Thyroid gland (tissue), 4 donors: ENCODE measurements at regions not wholly inside any gene's neighbourhood (a gene's known extent, or its start where the extent isn't known, plus 50 kb on each side); places are given as distances from the start of the nearest gene placed in this dataset.

Experiments
- POLR2A ChIP-seq, 2 donors: fragments of 450-650 bp; IDR thresholded peaks; one replicate each; pipeline ENCODE4 v1.6.1; 2017; ENCODE audit warnings: antibody characterized with exemption in 2 of 2, mild to moderate bottlenecking in 2 of 2, moderate library complexity in 1 of 2
- TF ChIP-seq, protein P1 (sequence below), 6 experiments: fragments of 200-600 bp in 3 of 6; fragments of 450-650 bp in 3 of 6; sonication (generic) in 3 of 6; IDR thresholded peaks; one replicate each; pipeline ENCODE4 v1.5.1; 2016 to 2019; ENCODE audit warnings: antibody characterized with exemption in 6 of 6, mild to moderate bottlenecking in 2 of 6, inconsistent platforms in 1 of 6, moderate library complexity in 1 of 6

GRCh38 chr1:83114136-83114834, 884.6 kb downstream of the TTLL7 start:
- no peak for TF ChIP-seq POLR2A (IDR thresholded peaks at IDR 0.05)
- TF ChIP-seq, protein P1, sequence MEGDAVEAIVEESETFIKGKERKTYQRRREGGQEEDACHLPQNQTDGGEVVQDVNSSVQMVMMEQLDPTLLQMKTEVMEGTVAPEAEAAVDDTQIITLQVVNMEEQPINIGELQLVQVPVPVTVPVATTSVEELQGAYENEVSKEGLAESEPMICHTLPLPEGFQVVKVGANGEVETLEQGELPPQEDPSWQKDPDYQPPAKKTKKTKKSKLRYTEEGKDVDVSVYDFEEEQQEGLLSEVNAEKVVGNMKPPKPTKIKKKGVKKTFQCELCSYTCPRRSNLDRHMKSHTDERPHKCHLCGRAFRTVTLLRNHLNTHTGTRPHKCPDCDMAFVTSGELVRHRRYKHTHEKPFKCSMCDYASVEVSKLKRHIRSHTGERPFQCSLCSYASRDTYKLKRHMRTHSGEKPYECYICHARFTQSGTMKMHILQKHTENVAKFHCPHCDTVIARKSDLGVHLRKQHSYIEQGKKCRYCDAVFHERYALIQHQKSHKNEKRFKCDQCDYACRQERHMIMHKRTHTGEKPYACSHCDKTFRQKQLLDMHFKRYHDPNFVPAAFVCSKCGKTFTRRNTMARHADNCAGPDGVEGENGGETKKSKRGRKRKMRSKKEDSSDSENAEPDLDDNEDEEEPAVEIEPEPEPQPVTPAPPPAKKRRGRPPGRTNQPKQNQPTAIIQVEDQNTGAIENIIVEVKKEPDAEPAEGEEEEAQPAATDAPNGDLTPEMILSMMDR (IDR thresholded peaks at IDR 0.05): no peak
